HepG2 (cell line): ENCODE measurements at regions not wholly inside any gene's neighbourhood (a gene's known extent, or its start where the extent isn't known, plus 50 kb on each side); places are given as distances from the start of the nearest gene placed in this dataset.

Experiments used
- DPF2 ChIP-seq: sonication (generic); formaldehyde crosslinking; IDR thresholded peaks from 2 replicates; pipeline ENCODE4 v1.4.0; 2020; ENCODE audit warnings: mild to moderate bottlenecking, low read depth, missing genetic modification reagents, borderline replicate concordance
- JUN ChIP-seq: sonication (generic); formaldehyde crosslinking; IDR thresholded peaks from 2 replicates; pipeline ENCODE4 v1.4.0; 2020; ENCODE audit warnings: mild to moderate bottlenecking, missing genetic modification reagents
- JUND ChIP-seq: sonication (generic); formaldehyde crosslinking; IDR thresholded peaks from 2 replicates; pipeline ENCODE4 v1.8.0; 2022; ENCODE audit warnings: mild to moderate bottlenecking, missing genetic modification reagents
- KAT2B ChIP-seq: fragments of 150-350 bp; IDR thresholded peaks from 2 replicates; pipeline ENCODE4 v1.6.1; 2014; ENCODE audit warnings: low read depth, low read length, borderline replicate concordance
- POLR2AphosphoS2 ChIP-seq: IDR thresholded peaks from 2 replicates; pipeline ENCODE4 v1.6.1; 2011; ENCODE audit warnings: low read depth, low read length, improper control_type of control experiment
- SCMH1 ChIP-seq: sonication (generic); formaldehyde crosslinking; IDR thresholded peaks from 2 replicates; pipeline ENCODE4 v1.9.0; 2021; ENCODE audit warnings: missing genetic modification reagents, mild to moderate bottlenecking, borderline replicate concordance
- SIN3A ChIP-seq: IDR thresholded peaks from 2 replicates; pipeline ENCODE4 v1.6.1; 2011; ENCODE audit warnings: low read depth, mild to moderate bottlenecking, control low read depth, low read length, borderline replicate concordance
- SMC3 ChIP-seq: IDR thresholded peaks from 2 replicates; pipeline ENCODE4 v1.6.1; 2011; ENCODE audit warnings: low read length, improper control_type of control experiment
- ZNF713 ChIP-seq: sonication (generic); formaldehyde crosslinking; IDR thresholded peaks from 2 replicates; pipeline ENCODE4 v1.4.0; 2020; ENCODE audit warnings: mild to moderate bottlenecking, missing genetic modification reagents
- TF ChIP-seq, protein P1 (sequence below): sonication (generic); formaldehyde crosslinking; IDR thresholded peaks from 2 replicates; pipeline ENCODE4 v1.4.0; 2020; ENCODE audit warnings: missing genetic modification reagents
- TF ChIP-seq, protein P2 (sequence below): sonication (generic); formaldehyde crosslinking; IDR thresholded peaks from 2 replicates; pipeline ENCODE4 v1.5.0; 2020; ENCODE audit warnings: mild to moderate bottlenecking, missing genetic modification reagents, moderate library complexity

GRCh38 chr20:24805456-24806238, 143.4 kb upstream of the CST7 start:
- TF ChIP-seq POLR2AphosphoS2 (no peak), SCMH1 (CRISPR knock-in tag) (no peak), JUN (CRISPR knock-in tag) (no peak), JUND (no peak), DPF2 (CRISPR knock-in tag) (no peak), ZNF713 (CRISPR knock-in tag) (no peak), KAT2B (no peak), SMC3 (no peak), SIN3A (no peak)
- TF ChIP-seq, protein P1, sequence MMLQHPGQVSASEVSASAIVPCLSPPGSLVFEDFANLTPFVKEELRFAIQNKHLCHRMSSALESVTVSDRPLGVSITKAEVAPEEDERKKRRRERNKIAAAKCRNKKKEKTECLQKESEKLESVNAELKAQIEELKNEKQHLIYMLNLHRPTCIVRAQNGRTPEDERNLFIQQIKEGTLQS (CRISPR knock-in tag) = no peak
- TF ChIP-seq, protein P2, sequence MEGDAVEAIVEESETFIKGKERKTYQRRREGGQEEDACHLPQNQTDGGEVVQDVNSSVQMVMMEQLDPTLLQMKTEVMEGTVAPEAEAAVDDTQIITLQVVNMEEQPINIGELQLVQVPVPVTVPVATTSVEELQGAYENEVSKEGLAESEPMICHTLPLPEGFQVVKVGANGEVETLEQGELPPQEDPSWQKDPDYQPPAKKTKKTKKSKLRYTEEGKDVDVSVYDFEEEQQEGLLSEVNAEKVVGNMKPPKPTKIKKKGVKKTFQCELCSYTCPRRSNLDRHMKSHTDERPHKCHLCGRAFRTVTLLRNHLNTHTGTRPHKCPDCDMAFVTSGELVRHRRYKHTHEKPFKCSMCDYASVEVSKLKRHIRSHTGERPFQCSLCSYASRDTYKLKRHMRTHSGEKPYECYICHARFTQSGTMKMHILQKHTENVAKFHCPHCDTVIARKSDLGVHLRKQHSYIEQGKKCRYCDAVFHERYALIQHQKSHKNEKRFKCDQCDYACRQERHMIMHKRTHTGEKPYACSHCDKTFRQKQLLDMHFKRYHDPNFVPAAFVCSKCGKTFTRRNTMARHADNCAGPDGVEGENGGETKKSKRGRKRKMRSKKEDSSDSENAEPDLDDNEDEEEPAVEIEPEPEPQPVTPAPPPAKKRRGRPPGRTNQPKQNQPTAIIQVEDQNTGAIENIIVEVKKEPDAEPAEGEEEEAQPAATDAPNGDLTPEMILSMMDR (CRISPR knock-in tag) = no peak
